Loucy (cell line): ENCODE measurements at regions not wholly inside any gene's neighbourhood (a gene's known extent, or its start where the extent isn't known, plus 50 kb on each side); places are given as distances from the start of the nearest gene placed in this dataset.

ENCODE experiments used
- CTCF ChIP-seq: fragments of 200-600 bp; sonication (generic); conservative IDR thresholded peaks from 2 replicates; pipeline ENCODE4 v1.5.1; 2014; ENCODE audit warnings: mild to moderate bottlenecking, antibody characterized with exemption, low read length
- EZH2phosphoT487 ChIP-seq: fragments of 200-600 bp; IDR thresholded peaks from 2 replicates; pipeline ENCODE4 v1.6.1; 2018; ENCODE audit warnings: antibody characterized with exemption, mild to moderate bottlenecking, moderate library complexity, borderline replicate concordance

- TF ChIP-seq CTCF (no peak), EZH2phosphoT487 (no peak)
These were observed 736.7 kb downstream of the NSUN3 start for GRCh38 chr3:94799420-94800060.
